HCT116 (cell line): ENCODE measurements at regions not wholly inside any gene's neighbourhood (a gene's known extent, or its start where the extent isn't known, plus 50 kb on each side); places are given as distances from the start of the nearest gene placed in this dataset.

Experiments
- ATAC-seq: fragments of 200-7000 bp; cut with Tn5 transposase; 2 replicates; pipeline ENCODE4 v1.9.1; 2020; ENCODE audit warnings: mild to moderate bottlenecking, moderate library complexity
- BruUV-seq: library from RNA; stranded (reverse); fragments of 400-500 nt; replicated peaks from 2 replicates; lab custom pipeline; 2021; lab: Mats Ljungman, UMichigan
- CTCF ChIA-PET: fragments of 300-600 bp; sonication (Branson Sonifier 250); formaldehyde crosslinking; loops from one replicate; lab custom pipeline; 2021; ENCODE audit warnings: antibody characterized with exemption; lab: Charles Lee
- POLR2A ChIA-PET: fragments of 300-600, 350-600 bp; sonication (Branson Sonifier 250); formaldehyde crosslinking; loops from one replicate; lab custom pipeline; 2021; ENCODE audit warnings: antibody characterized with exemption; lab: Charles Lee
- RAD21 ChIA-PET, 2 experiments: fragments of 300-600 bp; sonication (Branson Sonifier 250); formaldehyde crosslinking; loops; one replicate each; lab custom pipeline; 2023; ENCODE audit warnings: low total read pairs in 2 of 2; ENCODE audit not compliant: uncharacterized antibody in 2 of 2, unreplicated experiment in 2 of 2, low non-redundant PET in 1 of 2; lab: Charles Lee
- DNase-seq: peaks from one replicate; pipeline ENCODE4 v3.0.0-alpha.2; 2010; ENCODE audit warnings: low read depth, low spot score
- H2AFZ ChIP-seq: fragments of 200-600 bp; shearing (Covaris generic), sonication (generic); 2 replicates; pipeline ENCODE4 v1.6.1; 2017; ENCODE audit warnings: low read depth, mixed run types, mixed read lengths, antibody characterized with exemption, low read length; ENCODE audit not compliant: poor library complexity, severe bottlenecking
- H3K27ac ChIP-seq: 2 replicates; pipeline ENCODE4 v1.5.1; 2012; ENCODE audit warnings: low read depth, low read length
- H3K27me3 ChIP-seq: fragments of 200-600 bp; sonication (generic); 2 replicates; pipeline ENCODE4 v1.6.1; 2016; ENCODE audit warnings: mixed run types, low read length, mixed read lengths; ENCODE audit not compliant: insufficient read depth
- H3K36me3 ChIP-seq, 2 experiments: fragments of 200-500 bp in 1 of 2; fragments of 200-600 bp in 1 of 2; sonication (Bioruptor generic) in 1 of 2; sonication (generic) in 1 of 2; 2 replicates each; pipeline versions ENCODE4 v1.5.1 to v1.6.1; 2014 to 2016; ENCODE audit warnings: low read length in 2 of 2, inconsistent platforms in 1 of 2, mixed read lengths in 1 of 2, mixed run types in 1 of 2; ENCODE audit not compliant: insufficient read depth in 2 of 2, control insufficient read depth in 1 of 2
- H3K4me1 ChIP-seq, 2 experiments: fragments of 200-600 bp in 1 of 2; sonication (generic) in 1 of 2; 2 replicates each; pipeline versions ENCODE4 v1.5.1 to v1.6.1; 2012 to 2017; ENCODE audit warnings: low read length in 2 of 2, inconsistent platforms in 1 of 2, mild to moderate bottlenecking in 1 of 2, mixed read lengths in 1 of 2, mixed run types in 1 of 2, moderate library complexity in 1 of 2; ENCODE audit not compliant: insufficient read depth in 2 of 2, control insufficient read depth in 1 of 2
- H3K4me2 ChIP-seq: fragments of 200-600 bp; sonication (generic); 2 replicates; pipeline ENCODE4 v1.6.1; 2017; ENCODE audit warnings: mixed run types, low read length, mixed read lengths
- H3K4me3 ChIP-seq, 2 experiments: fragments of 200-600 bp in 1 of 2; sonication (generic) in 1 of 2; replicated peaks in 1 of 2; 2 replicates each; pipeline ENCODE4 v1.5.1; 2011 to 2016; ENCODE audit warnings: low read length in 2 of 2, control low read depth in 1 of 2, low read depth in 1 of 2, mild to moderate bottlenecking in 1 of 2, mixed read lengths in 1 of 2, mixed run types in 1 of 2
- H3K79me2 ChIP-seq: fragments of 200-600 bp; sonication (generic); 2 replicates; pipeline ENCODE4 v1.6.1; 2017; ENCODE audit warnings: mild to moderate bottlenecking, mixed run types, low read length, moderate library complexity, mixed read lengths; ENCODE audit not compliant: insufficient read depth
- H3K9ac ChIP-seq: fragments of 200-600 bp; sonication (generic); 2 replicates; pipeline ENCODE4 v1.6.1; 2016; ENCODE audit warnings: low read length, mixed read lengths
- H3K9me2 ChIP-seq: fragments of 200-600 bp; sonication (generic), shearing (Covaris generic); 2 replicates; pipeline ENCODE4 v1.6.1; 2017; ENCODE audit warnings: mixed run types, mild to moderate bottlenecking, moderate library complexity; ENCODE audit not compliant: insufficient read depth
- H3K9me3 ChIP-seq, 2 experiments: fragments of 200-500 bp in 1 of 2; fragments of 200-600 bp in 1 of 2; sonication (Bioruptor generic) in 1 of 2; sonication (generic) in 1 of 2; 2 replicates each; pipeline ENCODE4 v1.6.1; 2014 to 2017; ENCODE audit warnings: low read length in 2 of 2, mixed read lengths in 2 of 2, inconsistent platforms in 1 of 2, low read depth in 1 of 2, mild to moderate bottlenecking in 1 of 2, mixed run types in 1 of 2, moderate library complexity in 1 of 2; ENCODE audit not compliant: control insufficient read depth in 1 of 2, insufficient read depth in 1 of 2
- H4K20me1 ChIP-seq: fragments of 200-600 bp; sonication (generic), shearing (Covaris generic); 2 replicates; pipeline ENCODE4 v1.6.1; 2017; ENCODE audit warnings: mixed run types, mild to moderate bottlenecking, moderate library complexity; ENCODE audit not compliant: insufficient read depth
- ATF3 ChIP-seq: IDR thresholded peaks from 2 replicates; pipeline ENCODE4 v1.6.1; 2012
- CBX3 ChIP-seq: IDR thresholded peaks from 2 replicates; pipeline ENCODE4 v1.6.1; 2012; ENCODE audit warnings: low read depth
- CEBPB ChIP-seq: IDR thresholded peaks from 2 replicates; pipeline ENCODE4 v1.6.1; 2012; ENCODE audit warnings: low read depth
- CTCF ChIP-seq, 3 experiments: fragments of 200-600 bp in 1 of 3; sonication (generic) in 1 of 3; IDR thresholded peaks in 2 of 3; conservative IDR thresholded peaks in 1 of 3; 2 replicates each; pipeline ENCODE4 v1.5.1; 2012 to 2017; ENCODE audit warnings: low read depth in 2 of 3, low read length in 2 of 3, antibody characterized with exemption in 1 of 3, borderline replicate concordance in 1 of 3, control low read depth in 1 of 3, mild to moderate bottlenecking in 1 of 3, mixed read lengths in 1 of 3, mixed run types in 1 of 3, moderate library complexity in 1 of 3; ENCODE audit not compliant: insufficient read depth in 1 of 3
- EGR1 ChIP-seq: IDR thresholded peaks from 2 replicates; pipeline ENCODE4 v1.6.1; 2012; ENCODE audit warnings: low read depth
- ELF1 ChIP-seq: IDR thresholded peaks from 2 replicates; pipeline ENCODE4 v1.6.1; 2012; ENCODE audit warnings: low read depth, borderline replicate concordance
- EZH2 ChIP-seq: fragments of 200-600 bp; sonication (generic); IDR thresholded peaks from 2 replicates; pipeline ENCODE4 v1.6.1; 2017; ENCODE audit warnings: antibody characterized with exemption, mixed run types
- EZH2phosphoT487 ChIP-seq: fragments of 200-600 bp; IDR thresholded peaks from 2 replicates; pipeline ENCODE4 v1.6.1; 2018; ENCODE audit warnings: antibody characterized with exemption, borderline replicate concordance
- FOSL1 ChIP-seq: IDR thresholded peaks from 2 replicates; pipeline ENCODE4 v1.6.1; 2012; ENCODE audit warnings: low read depth
- JUND ChIP-seq: IDR thresholded peaks from 2 replicates; pipeline ENCODE4 v1.6.1; 2012
- MAX ChIP-seq: IDR thresholded peaks from 2 replicates; pipeline ENCODE4 v1.6.1; 2012
- POLR2A ChIP-seq: IDR thresholded peaks from 2 replicates; pipeline ENCODE4 v1.7.0; 2011; ENCODE audit warnings: borderline replicate concordance; ENCODE audit not compliant: insufficient read depth, insufficient read length; ENCODE audit errors: extremely low read depth
- POLR2AphosphoS5 ChIP-seq: IDR thresholded peaks from 2 replicates; pipeline ENCODE4 v1.6.1; 2011; ENCODE audit warnings: mild to moderate bottlenecking, low read depth, low read length, moderate library complexity
- SIN3A ChIP-seq: IDR thresholded peaks from 2 replicates; pipeline ENCODE4 v1.6.1; 2012; ENCODE audit warnings: low read depth
- YY1 ChIP-seq: IDR thresholded peaks from 2 replicates; pipeline ENCODE4 v1.6.1; 2011; ENCODE audit warnings: low read length, low read depth, moderate library complexity, mild to moderate bottlenecking; ENCODE audit not compliant: insufficient replicate concordance; ENCODE audit errors: extremely low read depth
- ZFX ChIP-seq: fragments of 450-650 bp; IDR thresholded peaks from 2 replicates; pipeline ENCODE4 v1.6.1; 2017
- ZNF274 ChIP-seq: fragments of 200-500 bp; sonication (Bioruptor generic); IDR thresholded peaks from 2 replicates; pipeline ENCODE4 v1.6.1; 2014; ENCODE audit warnings: mild to moderate bottlenecking, low read depth, low read length, inconsistent platforms
- intact Hi-C: fragments of 100-400 bp; cut with micrococcal nuclease; formaldehyde crosslinking; loops from 2 replicates; pipeline ENCODE4 v1.10.0; 2022

GRCh38 chr2:120612931-120613330 is 122.7 kb upstream of the GLI2 start:
- Histone ChIP-seq H2AFZ (no peak overlapping the region), H3K9me3 (no peaks in the 10 kb centered on the region), H3K4me2 (no peak overlapping the region), H3K27ac (no peak overlapping the region), H3K36me3 (no peaks in the 10 kb centered on the region), H3K9me2 (no peaks in the 10 kb centered on the region), H3K79me2 (no peaks in the 10 kb centered on the region), H3K27me3 (no peaks in the 10 kb centered on the region), H3K4me3 (no peak overlapping the region), H3K4me1 (no peaks in the 10 kb centered on the region), H3K9ac (no peak overlapping the region), H4K20me1 (no peaks in the 10 kb centered on the region)
- intact Hi-C loops = no loop called here
- TF ChIP-seq MAX = no peak
- TF ChIP-seq FOSL1 = no peak
- TF ChIP-seq ZNF274 = no peak
- ChIA-PET CTCF (no interaction called here), POLR2A (no interaction called here), RAD21 (no interaction called here)
- no TSS peak for BruUV-seq
- ATAC-seq (no peak), DNase-seq (no peak)

GRCh38 chr2:120613742-120614571 is 121.7 kb upstream of the GLI2 start:
- RAD21 ChIA-PET = no interaction called here
- Histone ChIP-seq H3K9ac (no peak overlapping the region), H3K36me3 (no peaks in the 10 kb centered on the region), H3K27ac (no peak overlapping the region), H3K9me2 (no peaks in the 10 kb centered on the region), H3K4me1 (no peaks in the 10 kb centered on the region), H3K4me2 (no peak overlapping the region), H3K27me3 (no peaks in the 10 kb centered on the region), H3K4me3 (no peak overlapping the region), H3K9me3 (no peaks in the 10 kb centered on the region), H2AFZ (no peak overlapping the region), H4K20me1 (no peaks in the 10 kb centered on the region), H3K79me2 (no peaks in the 10 kb centered on the region)
- no peak for DNase-seq
- no peak for ATAC-seq
- CTCF ChIA-PET = no interaction called here
- POLR2A ChIA-PET = no interaction called here
- intact Hi-C loops = no loop called here
- no TSS peak for BruUV-seq
- TF ChIP-seq CEBPB (no peak), YY1 (no peak), MAX (no peak), ELF1 (no peak), FOSL1 (no peak), JUND (no peak), ZNF274 (no peak), ZFX (no peak), POLR2A (no peak), CBX3 (no peak), EZH2 (no peak), CTCF (IDR thresholded peaks at IDR 0.05 in 2 of 3, conservative IDR thresholded peaks at IDR 0.05 in 1 of 3; ENCODE audit: borderline replicate concordance in 1 of 3, insufficient read depth in 1 of 3, low read depth in 2 of 3, low read length in 2 of 3) (no peak), POLR2AphosphoS5 (no peak), SIN3A (no peak), EGR1 (no peak), ATF3 (no peak), EZH2phosphoT487 (no peak)
